Calu3 (cell line): ENCODE measurements at regions not wholly inside any gene's neighbourhood (a gene's known extent, or its start where the extent isn't known, plus 50 kb on each side); places are given as distances from the start of the nearest gene placed in this dataset.

Source experiments
- BruUV-seq: library from RNA; stranded (reverse); fragments of 400-500 nt; replicated peaks from 2 replicates; lab custom pipeline; 2021; lab: Mats Ljungman, UMichigan
- CTCF ChIA-PET: fragments of 300-600 bp; sonication (Branson Sonifier 250); formaldehyde crosslinking; loops from one replicate; lab custom pipeline; 2022; ENCODE audit warnings: antibody characterized with exemption; lab: Charles Lee
- DNase-seq: peaks from one replicate; pipeline ENCODE4 v3.0.0; 2022
- H3K27ac Mint-ChIP-seq: one replicate; pipeline ENCODE4 v1.8.0; 2022; ENCODE audit warnings: mixed read lengths; ENCODE audit not compliant: unreplicated experiment
- H3K27me3 Mint-ChIP-seq: one replicate; pipeline ENCODE4 v1.8.0; 2022; ENCODE audit warnings: mixed read lengths; ENCODE audit not compliant: unreplicated experiment
- H3K36me3 Mint-ChIP-seq: one replicate; pipeline ENCODE4 v1.8.0; 2022; ENCODE audit warnings: mild to moderate bottlenecking, moderate library complexity, mixed read lengths; ENCODE audit not compliant: insufficient read depth, unreplicated experiment
- H3K4me1 Mint-ChIP-seq: one replicate; pipeline ENCODE4 v1.8.0; 2022; ENCODE audit warnings: mild to moderate bottlenecking, low read depth, mixed read lengths; ENCODE audit not compliant: unreplicated experiment
- H3K4me3 Mint-ChIP-seq: one replicate; pipeline ENCODE4 v1.8.0; 2022; ENCODE audit warnings: mild to moderate bottlenecking, low read depth, moderate library complexity, mixed read lengths; ENCODE audit not compliant: unreplicated experiment
- H3K9me3 Mint-ChIP-seq: one replicate; pipeline ENCODE4 v1.8.0; 2022; ENCODE audit warnings: low read depth, mixed read lengths; ENCODE audit not compliant: unreplicated experiment
- CTCF ChIP-seq: fragments of 200-600 bp; IDR thresholded peaks from one replicate; pipeline ENCODE4 v1.8.0; 2022; ENCODE audit warnings: antibody characterized with exemption; ENCODE audit not compliant: unreplicated experiment
- intact Hi-C: fragments of 100-400 bp; cut with micrococcal nuclease; formaldehyde crosslinking; loops from one replicate; pipeline ENCODE4 v1.10.0; 2022; ENCODE audit not compliant: unreplicated experiment

DNA sequence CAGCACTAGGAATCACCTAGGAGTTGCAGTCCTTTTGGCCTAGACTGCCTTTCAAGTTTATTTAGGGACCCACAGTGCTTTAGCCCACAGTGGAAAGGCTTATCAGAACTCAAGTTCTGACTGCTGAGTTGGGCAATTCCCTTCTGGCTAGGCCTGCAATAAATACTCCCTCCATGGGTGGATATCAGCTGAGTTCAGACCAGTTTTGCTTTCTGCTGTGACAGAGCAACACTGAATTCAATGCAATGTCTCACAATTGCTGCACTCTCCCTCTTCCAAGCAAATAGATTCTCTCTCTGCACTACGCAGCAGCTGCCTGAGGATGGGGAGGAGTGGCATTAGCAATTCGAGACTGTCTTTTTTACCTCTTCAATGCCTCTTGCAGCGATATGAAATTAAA is 1153.3 kb downstream of the SORCS1 start:
- H3K9me3 Mint-ChIP-seq, result peaks cover 5% of the 10 kb centered on the region
- no peak for TF ChIP-seq CTCF
- H3K4me3 Mint-ChIP-seq, result no peak overlapping the region
- BruUV-seq, result no TSS peak
- no peak for DNase-seq
- H3K27ac Mint-ChIP-seq, result no peak overlapping the region
- H3K27me3 Mint-ChIP-seq, result no peaks in the 10 kb centered on the region
- CTCF ChIA-PET, result no interaction called here
- no peaks in the 10 kb centered on the region for H3K4me1 Mint-ChIP-seq
- intact Hi-C loops, result no loop called here
- H3K36me3 Mint-ChIP-seq, result no peaks in the 10 kb centered on the region

DNA sequence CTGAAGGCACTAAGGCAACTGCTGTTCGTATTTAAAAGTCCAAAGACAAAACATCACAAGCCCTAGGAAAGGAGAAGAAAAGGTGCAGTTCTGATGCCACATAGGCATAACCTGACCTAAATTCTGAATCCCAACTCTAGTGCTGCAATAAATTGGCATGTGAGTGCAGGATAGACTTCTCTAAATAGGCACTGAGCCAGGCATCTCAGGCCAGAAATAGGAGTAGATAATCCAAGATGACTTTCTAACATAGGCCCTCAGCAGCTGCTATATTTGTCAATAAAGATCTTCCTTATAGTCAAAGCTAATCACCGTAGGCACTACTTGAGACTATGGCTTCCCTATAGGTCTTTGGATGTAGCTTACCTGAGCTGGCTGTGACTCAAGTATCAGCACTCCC is 1163.8 kb downstream of the SORCS1 start:
- Mint-ChIP-seq H3K4me3 (no peak overlapping the region), H3K4me1 (no peaks in the 10 kb centered on the region), H3K27me3 (no peaks in the 10 kb centered on the region), H3K36me3 (no peaks in the 10 kb centered on the region), H3K27ac (no peak overlapping the region), H3K9me3 (peaks cover 15% of the 10 kb centered on the region)
- CTCF ChIA-PET, result no interaction called here
- no peak for TF ChIP-seq CTCF
- intact Hi-C loops, result no loop called here
- no peak for DNase-seq
- BruUV-seq, result no TSS peak

- DNase-seq, result no peak
- no peak for TF ChIP-seq CTCF
- H3K4me1 Mint-ChIP-seq, result no peaks in the 10 kb centered on the region
- no peaks in the 10 kb centered on the region for H3K27me3 Mint-ChIP-seq
- no peaks in the 10 kb centered on the region for H3K36me3 Mint-ChIP-seq
- no TSS peak for BruUV-seq
- H3K9me3 Mint-ChIP-seq, result peaks cover 3% of the 10 kb centered on the region
- CTCF ChIA-PET, result no interaction called here
- H3K27ac Mint-ChIP-seq, result no peak overlapping the region
- intact Hi-C loops, result no loop called here
- H3K4me3 Mint-ChIP-seq, result no peak overlapping the region
Observed at GRCh38 chr10:105993609-105994008, 1170.9 kb downstream of the SORCS1 start.

DNA sequence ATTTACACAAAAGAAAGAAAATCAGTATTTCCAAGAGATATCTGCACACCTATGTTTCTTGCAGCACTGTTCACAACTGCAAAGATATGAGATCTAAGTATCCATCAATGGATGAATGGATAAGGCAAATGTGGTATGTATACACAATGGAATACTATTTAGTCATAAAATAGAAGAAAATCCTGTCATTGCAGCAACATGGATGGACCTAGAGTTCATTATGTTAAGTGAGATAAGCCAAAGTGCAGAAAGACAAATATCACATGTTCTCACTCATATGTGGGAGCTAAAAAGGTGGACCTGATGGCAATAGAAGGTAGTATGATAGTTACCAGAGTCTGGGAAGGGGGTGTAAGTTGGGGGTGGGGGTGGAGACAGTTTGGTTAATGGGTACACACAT is 1171.6 kb downstream of the SORCS1 start:
- H3K9me3 Mint-ChIP-seq, result peaks cover 3% of the 10 kb centered on the region
- DNase-seq, result no peak
- BruUV-seq, result no TSS peak
- CTCF ChIA-PET, result no interaction called here
- H3K36me3 Mint-ChIP-seq, result no peaks in the 10 kb centered on the region
- H3K4me3 Mint-ChIP-seq, result no peak overlapping the region
- H3K27ac Mint-ChIP-seq, result no peak overlapping the region
- no peaks in the 10 kb centered on the region for H3K27me3 Mint-ChIP-seq
- intact Hi-C loops, result no loop called here
- no peak for TF ChIP-seq CTCF
- H3K4me1 Mint-ChIP-seq, result no peaks in the 10 kb centered on the region
